ENCODE measurements at regions not wholly inside any gene's neighbourhood (a gene's known extent, or its start where the extent isn't known, plus 50 kb on each side); places are given as distances from the start of the nearest gene placed in this dataset.
"Not testable (repeated sequence)": the region's sequence is repeated elsewhere in the genome, so short reads cannot be mapped to it uniquely, and the experiment has no call there.

DNA sequence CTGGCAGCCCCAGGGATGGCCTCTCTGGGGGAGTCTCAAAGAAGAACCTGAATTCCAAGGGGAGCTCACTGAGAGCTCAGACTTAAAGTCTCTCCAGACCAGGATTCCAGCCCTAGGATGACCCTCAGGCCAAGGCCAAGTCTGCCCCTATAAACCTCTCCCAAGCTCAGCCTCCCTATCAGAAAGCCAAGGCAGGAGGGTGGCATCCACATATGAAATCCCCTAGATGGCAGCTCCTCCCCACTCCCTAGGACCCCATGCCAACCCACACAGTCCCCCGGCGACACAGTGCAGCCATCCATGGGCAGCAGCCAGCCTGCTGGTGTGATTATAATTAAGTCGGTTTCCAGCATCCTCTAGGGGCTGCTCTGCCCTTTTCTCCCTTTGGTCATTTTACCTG, 269.9 kb downstream of the CDK5RAP2 start:
- no peak overlapping the region for H3K4me3 ChIP-seq (ENCODE audit: low read depth, low read length)
- no peak for DNase-seq (ENCODE audit: low read depth)
- TF ChIP-seq, protein P1, sequence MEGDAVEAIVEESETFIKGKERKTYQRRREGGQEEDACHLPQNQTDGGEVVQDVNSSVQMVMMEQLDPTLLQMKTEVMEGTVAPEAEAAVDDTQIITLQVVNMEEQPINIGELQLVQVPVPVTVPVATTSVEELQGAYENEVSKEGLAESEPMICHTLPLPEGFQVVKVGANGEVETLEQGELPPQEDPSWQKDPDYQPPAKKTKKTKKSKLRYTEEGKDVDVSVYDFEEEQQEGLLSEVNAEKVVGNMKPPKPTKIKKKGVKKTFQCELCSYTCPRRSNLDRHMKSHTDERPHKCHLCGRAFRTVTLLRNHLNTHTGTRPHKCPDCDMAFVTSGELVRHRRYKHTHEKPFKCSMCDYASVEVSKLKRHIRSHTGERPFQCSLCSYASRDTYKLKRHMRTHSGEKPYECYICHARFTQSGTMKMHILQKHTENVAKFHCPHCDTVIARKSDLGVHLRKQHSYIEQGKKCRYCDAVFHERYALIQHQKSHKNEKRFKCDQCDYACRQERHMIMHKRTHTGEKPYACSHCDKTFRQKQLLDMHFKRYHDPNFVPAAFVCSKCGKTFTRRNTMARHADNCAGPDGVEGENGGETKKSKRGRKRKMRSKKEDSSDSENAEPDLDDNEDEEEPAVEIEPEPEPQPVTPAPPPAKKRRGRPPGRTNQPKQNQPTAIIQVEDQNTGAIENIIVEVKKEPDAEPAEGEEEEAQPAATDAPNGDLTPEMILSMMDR (IDR thresholded peaks at IDR 0.05; ENCODE audit: insufficient read depth, low read depth, low read length, missing control alignments) = no peak

DNA sequence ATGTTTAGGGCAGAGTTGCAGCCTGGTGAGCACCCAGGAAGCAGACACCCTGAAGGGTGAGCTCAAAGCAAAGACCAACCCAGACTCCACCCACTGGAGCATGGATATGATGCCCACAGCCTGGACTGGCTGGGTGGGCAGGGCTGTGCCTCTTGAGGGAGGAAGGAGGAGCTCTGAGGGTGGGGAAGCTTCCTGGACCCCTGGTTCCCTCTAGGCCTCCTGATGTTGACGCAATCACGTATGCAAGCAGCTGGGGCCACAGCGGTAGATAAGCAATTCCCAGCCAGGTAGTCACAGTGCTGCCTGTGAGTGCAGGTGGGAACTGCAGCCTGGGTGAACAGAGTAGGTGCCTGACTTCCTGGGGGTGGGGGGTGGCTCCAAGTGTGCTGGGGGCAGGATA, 271.5 kb downstream of the CDK5RAP2 start:
- TF ChIP-seq, protein P1 (IDR thresholded peaks at IDR 0.05; ENCODE audit: insufficient read depth, low read depth, low read length, missing control alignments) = no peak
- H3K4me3 ChIP-seq (ENCODE audit: low read depth, low read length) = no peak overlapping the region

DNA sequence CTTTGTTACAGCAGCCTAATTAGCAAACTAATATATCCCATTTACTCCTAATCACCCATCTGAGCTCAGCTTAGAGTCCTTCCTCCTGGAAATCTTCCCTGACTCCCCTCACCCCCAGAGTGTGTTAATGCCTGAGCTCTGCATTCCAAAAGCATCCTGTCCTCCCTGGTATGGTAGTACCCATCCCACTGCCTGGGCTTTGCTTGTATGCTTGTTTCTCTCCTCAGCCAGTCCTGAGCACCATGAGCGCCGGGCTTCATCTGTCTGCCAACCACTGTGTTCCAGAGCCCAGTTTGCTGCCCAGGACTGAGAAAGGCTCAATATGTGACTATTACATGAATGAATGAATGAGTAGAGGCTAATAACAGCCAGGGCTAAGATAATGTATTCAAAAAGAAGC, 272.4 kb downstream of the CDK5RAP2 start:
- H3K4me3 ChIP-seq (ENCODE audit: low read depth, low read length) = no peak overlapping the region
- TF ChIP-seq, protein P1 (IDR thresholded peaks at IDR 0.05; ENCODE audit: insufficient read depth, low read depth, low read length, missing control alignments) = no peak
- no peak for DNase-seq (ENCODE audit: low read depth)

More for the DNA sequence above, 271.5 kb downstream of the CDK5RAP2 start:
- DNase-seq (ENCODE audit: low read depth) = no peak

DNA sequence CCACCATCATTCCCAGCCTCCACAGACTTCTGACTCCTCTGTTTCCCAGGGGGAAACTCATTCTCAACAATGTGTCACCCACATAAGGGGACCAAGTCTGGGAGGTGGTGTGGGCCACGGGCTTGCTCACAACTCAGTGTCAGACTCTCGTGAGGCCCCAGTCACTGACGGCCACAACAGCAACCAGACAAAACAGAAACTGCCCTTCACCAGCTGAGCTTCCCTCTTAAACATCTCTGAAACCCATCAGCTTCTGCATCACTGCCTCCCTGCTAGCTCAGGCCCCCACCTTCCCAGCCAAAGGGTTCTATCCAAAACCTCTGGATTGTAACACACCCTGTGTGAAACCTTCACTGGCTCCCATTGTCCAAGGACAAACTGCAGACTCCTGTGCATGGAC, 273.4 kb downstream of the CDK5RAP2 start:
- H3K4me3 ChIP-seq (ENCODE audit: low read depth, low read length) = no peak overlapping the region
- TF ChIP-seq, protein P1 (IDR thresholded peaks at IDR 0.05; ENCODE audit: insufficient read depth, low read depth, low read length, missing control alignments) = no peak

DNA sequence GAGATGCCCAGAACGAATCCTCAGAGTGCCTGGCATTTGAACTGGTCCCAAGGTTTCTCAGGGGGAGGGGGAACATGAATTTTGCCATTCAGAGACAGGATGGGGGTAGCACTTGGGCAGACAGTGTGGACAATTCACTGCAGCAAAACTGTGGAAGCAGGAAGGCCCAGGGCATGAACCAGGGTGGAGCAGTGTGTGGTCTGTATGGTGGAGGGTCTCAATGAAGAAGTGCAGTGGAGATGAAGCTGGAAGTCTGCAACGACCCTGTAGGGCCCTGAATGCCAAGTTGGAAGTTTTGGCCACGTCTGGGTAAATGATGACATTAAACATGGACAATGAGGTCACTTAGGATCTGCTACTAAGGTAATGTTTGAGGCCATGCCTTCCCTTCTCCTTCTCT, 273.9 kb downstream of the CDK5RAP2 start:
- TF ChIP-seq, protein P1 (IDR thresholded peaks at IDR 0.05; ENCODE audit: insufficient read depth, low read depth, low read length, missing control alignments) = no peak

More for the DNA sequence above, 273.4 kb downstream of the CDK5RAP2 start:
- DNase-seq (ENCODE audit: low read depth) = no peak

DNA sequence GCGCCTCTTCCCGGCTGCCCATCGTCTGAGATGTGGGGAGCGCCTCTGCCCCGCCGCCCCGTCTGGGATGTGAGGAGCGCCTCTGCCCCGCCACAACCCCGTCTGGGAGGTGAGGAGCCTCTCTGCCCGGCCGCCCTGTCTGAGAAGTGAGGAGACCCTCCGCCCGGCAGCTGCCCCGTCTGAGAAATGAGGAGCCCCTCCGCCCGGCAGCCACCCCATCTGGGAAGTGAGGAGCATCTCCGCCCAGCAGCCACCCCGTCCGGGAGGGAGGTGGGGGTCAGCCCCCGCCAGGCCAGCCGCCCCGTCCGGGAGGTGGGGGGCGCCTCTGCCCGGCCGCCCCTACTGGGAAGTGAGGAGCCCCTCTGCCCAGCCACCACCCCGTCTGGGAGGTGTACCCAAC, 275.1 kb downstream of the CDK5RAP2 start:
- DNase-seq (ENCODE audit: low read depth); H3K4me3 ChIP-seq (ENCODE audit: low read depth, low read length): not testable (repeated sequence)

More for the DNA sequence above, 273.9 kb downstream of the CDK5RAP2 start:
- H3K4me3 ChIP-seq (ENCODE audit: low read depth, low read length) = no peak overlapping the region
- no peak for DNase-seq (ENCODE audit: low read depth)

DNA sequence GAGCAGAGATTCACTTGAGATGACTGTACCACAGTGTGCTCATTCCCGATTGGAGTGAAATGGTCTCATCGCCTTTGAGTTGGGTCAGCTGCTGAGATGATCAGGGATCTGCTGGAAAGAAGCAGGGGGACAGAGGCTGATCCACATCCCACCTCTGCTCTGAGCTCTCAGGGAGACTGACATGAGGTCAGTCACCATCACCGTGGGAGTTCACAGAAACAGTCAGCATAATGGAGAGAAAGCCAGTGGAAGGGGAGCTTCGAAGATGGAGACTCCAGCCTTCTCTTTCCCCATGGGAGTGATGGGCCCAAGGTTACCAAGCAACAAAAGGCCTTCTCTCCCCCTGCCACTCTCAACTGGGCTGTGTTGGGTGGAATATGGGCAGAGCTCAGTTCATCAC, 276.4 kb downstream of the CDK5RAP2 start:
- TF ChIP-seq, protein P1 (IDR thresholded peaks at IDR 0.05; ENCODE audit: insufficient read depth, low read depth, low read length, missing control alignments) = no peak
- H3K4me3 ChIP-seq (ENCODE audit: low read depth, low read length) = no peak overlapping the region
- DNase-seq (ENCODE audit: low read depth) = no peak
